Stimulated activated CD4-positive, alpha-beta T cell treated with anti-CD3 and anti-CD28 coated beads, TNF-alpha, amount 100 ng/mL, for 48 hours (primary cell): ENCODE measurements at regions not wholly inside any gene's neighbourhood (a gene's known extent, or its start where the extent isn't known, plus 50 kb on each side); places are given as distances from the start of the nearest gene placed in this dataset.

Experiments
- DNase-seq, 3 donors: peaks; one replicate each; pipeline ENCODE4 v3.0.0-alpha.2; 2020; ENCODE audit warnings: low read depth in 3 of 3

- DNase-seq = no peak
Observed at GRCh38 chr5:92930057-92930456, 651.0 kb downstream of the NR2F1-AS1 start.

GRCh38 chr5:92927291-92927778 lies 653.7 kb downstream of the NR2F1-AS1 start:
- DNase-seq = no peak

- DNase-seq = no peak
Observed at GRCh38 chr5:92923885-92924284, 657.1 kb downstream of the NR2F1-AS1 start.

GRCh38 chr5:92922231-92922967 lies 658.6 kb downstream of the NR2F1-AS1 start:
- DNase-seq = no peak

GRCh38 chr5:92917044-92917443 lies 664.0 kb downstream of the NR2F1-AS1 start:
- DNase-seq = no peak

- no peak for DNase-seq
Observed at GRCh38 chr5:92916036-92916435, 665.0 kb downstream of the NR2F1-AS1 start.

- DNase-seq = no peak
Observed at GRCh38 chr5:92912283-92912682, 668.7 kb downstream of the NR2F1-AS1 start.

- DNase-seq = no peak
Observed at GRCh38 chr5:92911851-92912250, 669.2 kb downstream of the NR2F1-AS1 start.

GRCh38 chr5:92911293-92911692 lies 669.7 kb downstream of the NR2F1-AS1 start:
- DNase-seq = no peak

- no peak for DNase-seq
Observed at GRCh38 chr5:92909602-92909962, 671.4 kb downstream of the NR2F1-AS1 start.

- DNase-seq = no peak
Observed at GRCh38 chr5:92908952-92909601, 671.9 kb downstream of the NR2F1-AS1 start.

GRCh38 chr5:92907938-92908606 lies 672.9 kb downstream of the NR2F1-AS1 start:
- no peak for DNase-seq

- no peak for DNase-seq
Observed at GRCh38 chr5:92906798-92907376, 674.1 kb downstream of the NR2F1-AS1 start.

- no peak for DNase-seq
Observed at GRCh38 chr5:92904021-92904420, 677.0 kb downstream of the NR2F1-AS1 start.

- no peak for DNase-seq
Observed at GRCh38 chr5:92899611-92900010, 681.4 kb downstream of the NR2F1-AS1 start.

- DNase-seq = no peak
Observed at GRCh38 chr5:92896722-92897121, 684.3 kb downstream of the NR2F1-AS1 start.

- DNase-seq = no peak
Observed at GRCh38 chr5:92890841-92891244, 690.2 kb downstream of the NR2F1-AS1 start.

- no peak for DNase-seq
Observed at GRCh38 chr5:92889140-92889539, 691.9 kb downstream of the NR2F1-AS1 start.

GRCh38 chr5:92887254-92887653 lies 693.8 kb downstream of the NR2F1-AS1 start:
- DNase-seq = no peak

- no peak for DNase-seq
Observed at GRCh38 chr5:92886751-92887150, 694.3 kb downstream of the NR2F1-AS1 start.

- DNase-seq = no peak
Observed at GRCh38 chr5:92885950-92886349, 695.1 kb downstream of the NR2F1-AS1 start.

GRCh38 chr5:92884469-92884868 lies 696.5 kb downstream of the NR2F1-AS1 start:
- no peak for DNase-seq
